Peyer's patch (tissue), 4 donors: ENCODE measurements at regions not wholly inside any gene's neighbourhood (a gene's known extent, or its start where the extent isn't known, plus 50 kb on each side); places are given as distances from the start of the nearest gene placed in this dataset.

Experiments
- DNase-seq, 3 donors: peaks; one replicate each; pipeline ENCODE4 v3.0.0-alpha.2; 2017 to 2019
- H3K27ac ChIP-seq, 4 donors: fragments of 200-600 bp; sonication (generic); one replicate each; pipeline ENCODE4 v1.5.1; 2016 to 2019
- H3K27me3 ChIP-seq, 2 donors: fragments of 200-600 bp; sonication (generic); one replicate each; pipeline ENCODE4 v1.5.1; 2019
- H3K36me3 ChIP-seq, 3 donors: fragments of 200-600 bp; sonication (generic); one replicate each; pipeline ENCODE4 v1.5.1; 2016 to 2019
- H3K4me1 ChIP-seq, 4 donors: fragments of 200-600 bp; sonication (generic); one replicate each; pipeline ENCODE4 v1.5.1; 2016 to 2019
- H3K4me3 ChIP-seq, 4 donors: fragments of 200-600 bp; sonication (generic); 1 replicate in 3 of 4; 2 replicates in 1 of 4; pipeline ENCODE4 v1.5.1; 2016 to 2019; ENCODE audit warnings: mild to moderate bottlenecking in 1 of 4
- H3K9me3 ChIP-seq, 4 donors: fragments of 200-600 bp; sonication (generic); one replicate each; pipeline ENCODE4 v1.5.1; 2016 to 2019; ENCODE audit warnings: mild to moderate bottlenecking in 1 of 4
- CTCF ChIP-seq, 6 experiments: fragments of 450-650 bp in 4 of 6; fragments of 200-600 bp in 2 of 6; sonication (generic) in 1 of 6; IDR thresholded peaks; one replicate each; pipeline ENCODE4 v1.5.1; 2017 to 2019; ENCODE audit warnings: antibody characterized with exemption in 6 of 6, mild to moderate bottlenecking in 3 of 6, moderate library complexity in 1 of 6
- POLR2A ChIP-seq, 2 donors: fragments of 450-650 bp; IDR thresholded peaks; one replicate each; pipeline ENCODE4 v1.5.1; 2017; ENCODE audit warnings: antibody characterized with exemption in 2 of 2, mild to moderate bottlenecking in 2 of 2, moderate library complexity in 2 of 2

- TF ChIP-seq POLR2A (IDR thresholded peaks at IDR 0.05) (no peak), CTCF (IDR thresholded peaks at IDR 0.05) (no peak)
These were observed 508.6 kb upstream of the IL12A start for GRCh38 chr3:159480046-159480445.

GRCh38 chr3:159482241-159482993 is 506.2 kb upstream of the IL12A start:
- Histone ChIP-seq H3K36me3 (no peaks in the 10 kb centered on the region), H3K4me3 (no peak overlapping the region), H3K27me3 (no peaks in the 10 kb centered on the region), H3K27ac (no peak overlapping the region), H3K4me1 (no peaks in the 10 kb centered on the region), H3K9me3 (no peaks in the 10 kb centered on the region)
- DNase-seq: no peak
- TF ChIP-seq CTCF (IDR thresholded peaks at IDR 0.05): no peak
- TF ChIP-seq POLR2A (IDR thresholded peaks at IDR 0.05): no peak

More at GRCh38 chr3:159480046-159480445, 508.6 kb upstream of the IL12A start:
- no peak overlapping the region for H3K27ac ChIP-seq
- no peaks in the 10 kb centered on the region for H3K4me1 ChIP-seq
- H3K9me3 ChIP-seq: no peaks in the 10 kb centered on the region
- no peaks in the 10 kb centered on the region for H3K36me3 ChIP-seq
- no peak overlapping the region for H3K4me3 ChIP-seq
- DNase-seq: no peak
- no peaks in the 10 kb centered on the region for H3K27me3 ChIP-seq

GRCh38 chr3:159482994-159483367 is 505.7 kb upstream of the IL12A start:
- Histone ChIP-seq H3K9me3 (no peaks in the 10 kb centered on the region), H3K36me3 (no peaks in the 10 kb centered on the region), H3K27me3 (no peaks in the 10 kb centered on the region), H3K4me1 (no peaks in the 10 kb centered on the region), H3K27ac (no peak overlapping the region), H3K4me3 (no peak overlapping the region)
- no peak for DNase-seq
- TF ChIP-seq CTCF (IDR thresholded peaks at IDR 0.05): no peak
- no peak for TF ChIP-seq POLR2A (IDR thresholded peaks at IDR 0.05)

DNA sequence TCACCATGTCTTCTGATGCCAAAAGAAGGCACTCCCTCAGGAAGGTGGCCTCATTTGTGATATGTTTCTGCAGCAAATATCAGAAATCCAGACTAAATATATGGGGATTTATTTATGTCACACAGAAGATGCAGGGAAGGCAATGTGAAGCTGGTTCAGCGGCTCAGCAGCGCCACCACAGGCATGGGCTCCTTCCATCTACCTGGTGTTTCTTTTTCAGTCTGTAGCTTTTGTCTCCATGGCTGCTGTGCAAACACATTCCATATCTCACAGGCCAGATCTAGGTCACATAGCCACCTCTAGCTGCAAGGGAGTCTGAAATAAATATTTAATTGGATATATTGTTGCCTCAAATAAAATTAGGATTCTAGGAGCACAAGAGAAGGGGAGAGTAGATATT is 502.1 kb upstream of the IL12A start:
- no peaks in the 10 kb centered on the region for H3K9me3 ChIP-seq
- DNase-seq: no peak
- no peak for TF ChIP-seq POLR2A (IDR thresholded peaks at IDR 0.05)
- TF ChIP-seq CTCF (IDR thresholded peaks at IDR 0.05): no peak
- H3K4me3 ChIP-seq: no peak overlapping the region
- no peaks in the 10 kb centered on the region for H3K36me3 ChIP-seq
- no peak overlapping the region for H3K27ac ChIP-seq
- H3K4me1 ChIP-seq: no peaks in the 10 kb centered on the region
- no peaks in the 10 kb centered on the region for H3K27me3 ChIP-seq

- no peaks in the 10 kb centered on the region for H3K9me3 ChIP-seq
These were observed 501.3 kb upstream of the IL12A start for GRCh38 chr3:159487304-159487703.

More at GRCh38 chr3:159487304-159487703, 501.3 kb upstream of the IL12A start:
- H3K27me3 ChIP-seq: no peaks in the 10 kb centered on the region
- H3K4me1 ChIP-seq: no peaks in the 10 kb centered on the region
- no peaks in the 10 kb centered on the region for H3K36me3 ChIP-seq
- TF ChIP-seq POLR2A (IDR thresholded peaks at IDR 0.05) (no peak), CTCF (IDR thresholded peaks at IDR 0.05) (no peak)
- no peak overlapping the region for H3K4me3 ChIP-seq
- no peak for DNase-seq
- H3K27ac ChIP-seq: no peak overlapping the region
